Parathyroid adenoma (tissue), 2 donors: ENCODE measurements at regions not wholly inside any gene's neighbourhood (a gene's known extent, or its start where the extent isn't known, plus 50 kb on each side); places are given as distances from the start of the nearest gene placed in this dataset.

Source experiments
- H2AFZ ChIP-seq: fragments of 300-600 bp; sonication (generic); one replicate; pipeline ENCODE4 v1.7.0; 2017; ENCODE audit warnings: antibody characterized with exemption, mild to moderate bottlenecking
- H3K27ac ChIP-seq: fragments of 300-600 bp; sonication (generic); one replicate; pipeline ENCODE4 v1.7.0; 2017
- H3K27me3 ChIP-seq: fragments of 300-600 bp; sonication (generic); one replicate; pipeline ENCODE4 v1.7.0; 2017; ENCODE audit warnings: low read length; ENCODE audit not compliant: control insufficient read depth, insufficient read depth
- H3K36me3 ChIP-seq: fragments of 300-600 bp; sonication (generic); one replicate; pipeline ENCODE4 v1.7.0; 2017; ENCODE audit warnings: low read length; ENCODE audit not compliant: control insufficient read depth, insufficient read depth
- H3K4me1 ChIP-seq: fragments of 300-600 bp; sonication (generic); one replicate; pipeline ENCODE4 v1.7.0; 2017; ENCODE audit warnings: control low read depth
- H3K4me2 ChIP-seq: fragments of 300-600 bp; sonication (generic); one replicate; pipeline ENCODE4 v1.7.0; 2017; ENCODE audit warnings: low read length
- H3K4me3 ChIP-seq: fragments of 300-600 bp; sonication (generic); one replicate; pipeline ENCODE4 v1.7.0; 2017; ENCODE audit warnings: low read depth, low read length
- H3K79me2 ChIP-seq: fragments of 300-600 bp; sonication (generic); one replicate; pipeline ENCODE4 v1.7.0; 2017; ENCODE audit warnings: control low read depth
- H3K9ac ChIP-seq: fragments of 300-600 bp; sonication (generic); one replicate; pipeline ENCODE4 v1.7.0; 2017; ENCODE audit warnings: mild to moderate bottlenecking
- H3K9me3 ChIP-seq: fragments of 300-600 bp; sonication (generic); one replicate; pipeline ENCODE4 v1.7.0; 2017; ENCODE audit warnings: low read length; ENCODE audit not compliant: control insufficient read depth
- CTCF ChIP-seq: fragments of 300-600 bp; sonication (generic); IDR thresholded peaks from one replicate; pipeline ENCODE4 v1.7.0; 2017; ENCODE audit warnings: antibody characterized with exemption, mild to moderate bottlenecking
- donor health status: primary hyperparathyroidism.

GRCh38 chr17:13337151-13337550, 264.6 kb downstream of the HS3ST3A1 start:
- no peak overlapping the region for H2AFZ ChIP-seq
- H3K36me3 ChIP-seq = no peaks in the 10 kb centered on the region
- H3K9ac ChIP-seq = no peak overlapping the region
- no peaks in the 10 kb centered on the region for H3K4me1 ChIP-seq
- H3K27me3 ChIP-seq = no peaks in the 10 kb centered on the region
- no peak overlapping the region for H3K27ac ChIP-seq
- no peaks in the 10 kb centered on the region for H3K9me3 ChIP-seq
- no peak overlapping the region for H3K4me2 ChIP-seq
- no peaks in the 10 kb centered on the region for H3K79me2 ChIP-seq
- H3K4me3 ChIP-seq = no peak overlapping the region
- no peak for TF ChIP-seq CTCF

- H3K4me3 ChIP-seq = no peak overlapping the region
- no peaks in the 10 kb centered on the region for H3K9me3 ChIP-seq
- H3K27ac ChIP-seq = no peak overlapping the region
- H2AFZ ChIP-seq = no peak overlapping the region
- no peak for TF ChIP-seq CTCF
- no peak overlapping the region for H3K4me2 ChIP-seq
- no peaks in the 10 kb centered on the region for H3K79me2 ChIP-seq
- H3K9ac ChIP-seq = no peak overlapping the region
- H3K27me3 ChIP-seq = no peaks in the 10 kb centered on the region
- no peaks in the 10 kb centered on the region for H3K4me1 ChIP-seq
- no peaks in the 10 kb centered on the region for H3K36me3 ChIP-seq
Measured at GRCh38 chr17:13334374-13334773, 267.4 kb downstream of the HS3ST3A1 start.

- Histone ChIP-seq H3K79me2 (no peaks in the 10 kb centered on the region), H2AFZ (no peak overlapping the region), H3K9ac (no peak overlapping the region), H3K4me1 (no peaks in the 10 kb centered on the region), H3K27ac (no peak overlapping the region), H3K27me3 (no peaks in the 10 kb centered on the region), H3K4me2 (no peak overlapping the region), H3K9me3 (no peaks in the 10 kb centered on the region), H3K4me3 (no peak overlapping the region), H3K36me3 (no peaks in the 10 kb centered on the region)
- no peak for TF ChIP-seq CTCF
Measured at GRCh38 chr17:13333661-13334060, 268.1 kb downstream of the HS3ST3A1 start.

- Histone ChIP-seq H3K36me3 (no peaks in the 10 kb centered on the region), H2AFZ (no peak overlapping the region), H3K4me1 (no peaks in the 10 kb centered on the region), H3K4me2 (no peak overlapping the region), H3K4me3 (no peak overlapping the region), H3K27ac (no peak overlapping the region), H3K27me3 (no peaks in the 10 kb centered on the region), H3K9me3 (no peaks in the 10 kb centered on the region), H3K9ac (no peak overlapping the region), H3K79me2 (no peaks in the 10 kb centered on the region)
- TF ChIP-seq CTCF = no peak
Measured at GRCh38 chr17:13332207-13332606, 269.5 kb downstream of the HS3ST3A1 start.

GRCh38 chr17:13329421-13329820, 272.3 kb downstream of the HS3ST3A1 start:
- H3K36me3 ChIP-seq = no peaks in the 10 kb centered on the region
- no peaks in the 10 kb centered on the region for H3K79me2 ChIP-seq
- H3K27me3 ChIP-seq = no peaks in the 10 kb centered on the region
- H2AFZ ChIP-seq = no peak overlapping the region
- no peaks in the 10 kb centered on the region for H3K4me1 ChIP-seq
- TF ChIP-seq CTCF = no peak
- no peak overlapping the region for H3K9ac ChIP-seq
- H3K9me3 ChIP-seq = no peaks in the 10 kb centered on the region
- no peak overlapping the region for H3K4me3 ChIP-seq
- no peak overlapping the region for H3K4me2 ChIP-seq
- H3K27ac ChIP-seq = no peak overlapping the region
